HCT116 (cell line): ENCODE measurements at regions not wholly inside any gene's neighbourhood (a gene's known extent, or its start where the extent isn't known, plus 50 kb on each side); places are given as distances from the start of the nearest gene placed in this dataset.
"Not testable (repeated sequence)": the region's sequence is repeated elsewhere in the genome, so short reads cannot be mapped to it uniquely, and the experiment has no call there.

ENCODE experiments used
- ATAC-seq: fragments of 200-7000 bp; cut with Tn5 transposase; 2 replicates; pipeline ENCODE4 v1.9.1; 2020; ENCODE audit warnings: mild to moderate bottlenecking, moderate library complexity
- BruUV-seq: library from RNA; stranded (reverse); fragments of 400-500 nt; replicated peaks from 2 replicates; lab custom pipeline; 2021; lab: Mats Ljungman, UMichigan
- CTCF ChIA-PET: fragments of 300-600 bp; sonication (Branson Sonifier 250); formaldehyde crosslinking; loops from one replicate; lab custom pipeline; 2021; ENCODE audit warnings: antibody characterized with exemption; lab: Charles Lee
- POLR2A ChIA-PET: fragments of 300-600, 350-600 bp; sonication (Branson Sonifier 250); formaldehyde crosslinking; loops from one replicate; lab custom pipeline; 2021; ENCODE audit warnings: antibody characterized with exemption; lab: Charles Lee
- RAD21 ChIA-PET, 2 experiments: fragments of 300-600 bp; sonication (Branson Sonifier 250); formaldehyde crosslinking; loops; one replicate each; lab custom pipeline; 2023; ENCODE audit warnings: low total read pairs in 2 of 2; ENCODE audit not compliant: uncharacterized antibody in 2 of 2, unreplicated experiment in 2 of 2, low non-redundant PET in 1 of 2; lab: Charles Lee
- DNase-seq: peaks from one replicate; pipeline ENCODE4 v3.0.0-alpha.2; 2010; ENCODE audit warnings: low read depth, low spot score
- H2AFZ ChIP-seq: fragments of 200-600 bp; shearing (Covaris generic), sonication (generic); 2 replicates; pipeline ENCODE4 v1.6.1; 2017; ENCODE audit warnings: low read depth, mixed run types, mixed read lengths, antibody characterized with exemption, low read length; ENCODE audit not compliant: poor library complexity, severe bottlenecking
- H3K27ac ChIP-seq: 2 replicates; pipeline ENCODE4 v1.5.1; 2012; ENCODE audit warnings: low read depth, low read length
- H3K27me3 ChIP-seq: fragments of 200-600 bp; sonication (generic); 2 replicates; pipeline ENCODE4 v1.6.1; 2016; ENCODE audit warnings: mixed run types, low read length, mixed read lengths; ENCODE audit not compliant: insufficient read depth
- H3K36me3 ChIP-seq, 2 experiments: fragments of 200-500 bp in 1 of 2; fragments of 200-600 bp in 1 of 2; sonication (Bioruptor generic) in 1 of 2; sonication (generic) in 1 of 2; 2 replicates each; pipeline versions ENCODE4 v1.5.1 to v1.6.1; 2014 to 2016; ENCODE audit warnings: low read length in 2 of 2, inconsistent platforms in 1 of 2, mixed read lengths in 1 of 2, mixed run types in 1 of 2; ENCODE audit not compliant: insufficient read depth in 2 of 2, control insufficient read depth in 1 of 2
- H3K4me1 ChIP-seq, 2 experiments: fragments of 200-600 bp in 1 of 2; sonication (generic) in 1 of 2; 2 replicates each; pipeline versions ENCODE4 v1.5.1 to v1.6.1; 2012 to 2017; ENCODE audit warnings: low read length in 2 of 2, inconsistent platforms in 1 of 2, mild to moderate bottlenecking in 1 of 2, mixed read lengths in 1 of 2, mixed run types in 1 of 2, moderate library complexity in 1 of 2; ENCODE audit not compliant: insufficient read depth in 2 of 2, control insufficient read depth in 1 of 2
- H3K4me2 ChIP-seq: fragments of 200-600 bp; sonication (generic); 2 replicates; pipeline ENCODE4 v1.6.1; 2017; ENCODE audit warnings: mixed run types, low read length, mixed read lengths
- H3K4me3 ChIP-seq, 2 experiments: fragments of 200-600 bp in 1 of 2; sonication (generic) in 1 of 2; replicated peaks in 1 of 2; 2 replicates each; pipeline ENCODE4 v1.5.1; 2011 to 2016; ENCODE audit warnings: low read length in 2 of 2, control low read depth in 1 of 2, low read depth in 1 of 2, mild to moderate bottlenecking in 1 of 2, mixed read lengths in 1 of 2, mixed run types in 1 of 2
- H3K79me2 ChIP-seq: fragments of 200-600 bp; sonication (generic); 2 replicates; pipeline ENCODE4 v1.6.1; 2017; ENCODE audit warnings: mild to moderate bottlenecking, mixed run types, low read length, moderate library complexity, mixed read lengths; ENCODE audit not compliant: insufficient read depth
- H3K9ac ChIP-seq: fragments of 200-600 bp; sonication (generic); 2 replicates; pipeline ENCODE4 v1.6.1; 2016; ENCODE audit warnings: low read length, mixed read lengths
- H3K9me2 ChIP-seq: fragments of 200-600 bp; sonication (generic), shearing (Covaris generic); 2 replicates; pipeline ENCODE4 v1.6.1; 2017; ENCODE audit warnings: mixed run types, mild to moderate bottlenecking, moderate library complexity; ENCODE audit not compliant: insufficient read depth
- H3K9me3 ChIP-seq, 2 experiments: fragments of 200-500 bp in 1 of 2; fragments of 200-600 bp in 1 of 2; sonication (Bioruptor generic) in 1 of 2; sonication (generic) in 1 of 2; 2 replicates each; pipeline ENCODE4 v1.6.1; 2014 to 2017; ENCODE audit warnings: low read length in 2 of 2, mixed read lengths in 2 of 2, inconsistent platforms in 1 of 2, low read depth in 1 of 2, mild to moderate bottlenecking in 1 of 2, mixed run types in 1 of 2, moderate library complexity in 1 of 2; ENCODE audit not compliant: control insufficient read depth in 1 of 2, insufficient read depth in 1 of 2
- H4K20me1 ChIP-seq: fragments of 200-600 bp; sonication (generic), shearing (Covaris generic); 2 replicates; pipeline ENCODE4 v1.6.1; 2017; ENCODE audit warnings: mixed run types, mild to moderate bottlenecking, moderate library complexity; ENCODE audit not compliant: insufficient read depth
- ATF3 ChIP-seq: IDR thresholded peaks from 2 replicates; pipeline ENCODE4 v1.6.1; 2012
- CTCF ChIP-seq, 3 experiments: fragments of 200-600 bp in 1 of 3; sonication (generic) in 1 of 3; IDR thresholded peaks in 2 of 3; conservative IDR thresholded peaks in 1 of 3; 2 replicates each; pipeline ENCODE4 v1.5.1; 2012 to 2017; ENCODE audit warnings: low read depth in 2 of 3, low read length in 2 of 3, antibody characterized with exemption in 1 of 3, borderline replicate concordance in 1 of 3, control low read depth in 1 of 3, mild to moderate bottlenecking in 1 of 3, mixed read lengths in 1 of 3, mixed run types in 1 of 3, moderate library complexity in 1 of 3; ENCODE audit not compliant: insufficient read depth in 1 of 3
- ELF1 ChIP-seq: IDR thresholded peaks from 2 replicates; pipeline ENCODE4 v1.6.1; 2012; ENCODE audit warnings: low read depth, borderline replicate concordance
- EZH2 ChIP-seq: fragments of 200-600 bp; sonication (generic); IDR thresholded peaks from 2 replicates; pipeline ENCODE4 v1.6.1; 2017; ENCODE audit warnings: antibody characterized with exemption, mixed run types
- EZH2phosphoT487 ChIP-seq: fragments of 200-600 bp; IDR thresholded peaks from 2 replicates; pipeline ENCODE4 v1.6.1; 2018; ENCODE audit warnings: antibody characterized with exemption, borderline replicate concordance
- JUND ChIP-seq: IDR thresholded peaks from 2 replicates; pipeline ENCODE4 v1.6.1; 2012
- POLR2A ChIP-seq: IDR thresholded peaks from 2 replicates; pipeline ENCODE4 v1.7.0; 2011; ENCODE audit warnings: borderline replicate concordance; ENCODE audit not compliant: insufficient read depth, insufficient read length; ENCODE audit errors: extremely low read depth
- POLR2AphosphoS5 ChIP-seq: IDR thresholded peaks from 2 replicates; pipeline ENCODE4 v1.6.1; 2011; ENCODE audit warnings: mild to moderate bottlenecking, low read depth, low read length, moderate library complexity
- SIN3A ChIP-seq: IDR thresholded peaks from 2 replicates; pipeline ENCODE4 v1.6.1; 2012; ENCODE audit warnings: low read depth
- SRF ChIP-seq: IDR thresholded peaks from 2 replicates; pipeline ENCODE4 v1.6.1; 2012; ENCODE audit warnings: low read depth
- YY1 ChIP-seq: IDR thresholded peaks from 2 replicates; pipeline ENCODE4 v1.6.1; 2011; ENCODE audit warnings: low read length, low read depth, moderate library complexity, mild to moderate bottlenecking; ENCODE audit not compliant: insufficient replicate concordance; ENCODE audit errors: extremely low read depth
- intact Hi-C: fragments of 100-400 bp; cut with micrococcal nuclease; formaldehyde crosslinking; loops from 2 replicates; pipeline ENCODE4 v1.10.0; 2022
- TF ChIP-seq, protein P1 (sequence below): IDR thresholded peaks from 2 replicates; pipeline ENCODE4 v1.6.1; 2012

GRCh38 chr2:130265570-130266247 is 67.5 kb upstream of the TUBA3E start:
- H2AFZ ChIP-seq, H3K36me3 ChIP-seq, H3K9me3 ChIP-seq, H3K79me2 ChIP-seq, H3K4me2 ChIP-seq, H4K20me1 ChIP-seq, RAD21 ChIA-PET, DNase-seq, POLR2A ChIA-PET, intact Hi-C loops, H3K9me2 ChIP-seq, H3K9ac ChIP-seq, H3K4me1 ChIP-seq, H3K27ac ChIP-seq, H3K27me3 ChIP-seq, H3K4me3 ChIP-seq, CTCF ChIA-PET, BruUV-seq: not testable (repeated sequence)
- peak; percentile 32; the same call in 1 of the 2 replicates for ATAC-seq

DNA sequence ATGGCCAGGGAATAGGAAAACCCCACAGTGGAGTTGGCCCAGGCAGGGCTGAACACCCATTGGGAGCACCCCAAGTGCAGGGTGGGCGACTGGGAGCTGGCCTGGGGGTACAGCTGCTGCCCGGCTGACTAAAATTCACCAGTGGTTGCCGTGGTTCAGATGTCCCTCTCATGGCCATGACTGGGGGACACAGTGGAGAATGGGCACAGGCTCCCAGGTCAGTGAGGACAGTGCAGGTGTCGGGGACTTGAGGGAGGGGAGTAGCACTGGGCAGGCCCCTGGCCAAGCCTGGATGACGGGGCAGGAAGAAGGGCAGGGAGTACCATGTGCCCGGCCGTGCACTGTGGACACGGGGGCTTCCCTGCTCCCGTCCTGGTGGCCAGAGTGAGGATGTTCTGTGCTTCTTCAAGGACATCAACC is 66.7 kb upstream of the TUBA3E start:
- H3K4me2 ChIP-seq, H2AFZ ChIP-seq, H3K9ac ChIP-seq, BruUV-seq, H3K9me2 ChIP-seq, POLR2A ChIA-PET, DNase-seq, H4K20me1 ChIP-seq, H3K9me3 ChIP-seq, H3K27me3 ChIP-seq, RAD21 ChIA-PET, intact Hi-C loops, CTCF ChIA-PET, H3K27ac ChIP-seq, H3K4me3 ChIP-seq, H3K4me1 ChIP-seq, H3K36me3 ChIP-seq, H3K79me2 ChIP-seq, ATAC-seq: not testable (repeated sequence)

DNA sequence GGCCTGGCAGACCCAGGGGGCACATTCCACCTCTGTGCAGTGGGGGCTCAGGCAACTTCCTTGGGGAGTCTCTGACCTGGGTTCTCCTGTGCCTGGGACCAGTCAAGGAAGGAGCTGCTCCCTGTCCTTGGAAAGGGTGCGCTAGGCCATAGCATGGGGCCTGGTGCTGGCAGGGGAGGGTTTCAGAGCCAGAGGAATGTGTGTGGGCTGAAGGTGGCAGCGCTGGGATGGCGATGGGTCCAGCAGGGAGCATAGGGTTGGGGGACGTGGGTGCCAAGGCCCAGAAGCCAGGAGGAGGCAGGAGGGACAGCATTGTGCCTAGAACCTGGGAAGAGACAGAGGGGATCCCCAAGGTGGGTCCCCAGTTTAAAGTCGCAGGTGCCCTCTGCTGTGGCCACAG is 66.3 kb upstream of the TUBA3E start:
- Histone ChIP-seq H3K27ac (no peak overlapping the region), H3K4me3 (no peak overlapping the region), H3K36me3 (no peaks in the 10 kb centered on the region), H3K79me2 (no peaks in the 10 kb centered on the region), H3K4me1 (no peaks in the 10 kb centered on the region), H3K27me3 (peaks cover 5% of the 10 kb centered on the region; the same call in 1 of the 2 replicates), H3K4me2 (no peak overlapping the region), H2AFZ (no peak overlapping the region), H3K9me3 (no peaks in the 10 kb centered on the region), H3K9me2 (no peaks in the 10 kb centered on the region), H3K9ac (no peak overlapping the region), H4K20me1 (no peaks in the 10 kb centered on the region)
- DNase-seq (no peak), ATAC-seq (no peak)
- CTCF ChIA-PET = no interaction called here
- POLR2A ChIA-PET = no interaction called here
- RAD21 ChIA-PET = no interaction called here
- intact Hi-C loops = no loop called here
- BruUV-seq = no TSS peak
- TF ChIP-seq SIN3A (no peak), CTCF (IDR thresholded peaks at IDR 0.05 in 2 of 3, conservative IDR thresholded peaks at IDR 0.05 in 1 of 3; ENCODE audit: borderline replicate concordance in 1 of 3, insufficient read depth in 1 of 3, low read depth in 2 of 3, low read length in 2 of 3) (no peak), EZH2phosphoT487 (no peak), ATF3 (no peak), EZH2 (no peak), SRF (no peak), POLR2A (no peak), ELF1 (no peak), POLR2AphosphoS5 (no peak), JUND (no peak), YY1 (no peak)
- TF ChIP-seq, protein P1, sequence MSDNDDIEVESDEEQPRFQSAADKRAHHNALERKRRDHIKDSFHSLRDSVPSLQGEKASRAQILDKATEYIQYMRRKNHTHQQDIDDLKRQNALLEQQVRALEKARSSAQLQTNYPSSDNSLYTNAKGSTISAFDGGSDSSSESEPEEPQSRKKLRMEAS = no peak
